Pons (tissue), 1 donor: ENCODE measurements at regions not wholly inside any gene's neighbourhood (a gene's known extent, or its start where the extent isn't known, plus 50 kb on each side); places are given as distances from the start of the nearest gene placed in this dataset.
"Not testable (repeated sequence)": the region's sequence is repeated elsewhere in the genome, so short reads cannot be mapped to it uniquely, and the experiment has no call there.

Experiments used
- DNase-seq: peaks from one replicate; pipeline ENCODE4 v3.0.0-alpha.2; 2016; ENCODE audit warnings: low spot score

DNA sequence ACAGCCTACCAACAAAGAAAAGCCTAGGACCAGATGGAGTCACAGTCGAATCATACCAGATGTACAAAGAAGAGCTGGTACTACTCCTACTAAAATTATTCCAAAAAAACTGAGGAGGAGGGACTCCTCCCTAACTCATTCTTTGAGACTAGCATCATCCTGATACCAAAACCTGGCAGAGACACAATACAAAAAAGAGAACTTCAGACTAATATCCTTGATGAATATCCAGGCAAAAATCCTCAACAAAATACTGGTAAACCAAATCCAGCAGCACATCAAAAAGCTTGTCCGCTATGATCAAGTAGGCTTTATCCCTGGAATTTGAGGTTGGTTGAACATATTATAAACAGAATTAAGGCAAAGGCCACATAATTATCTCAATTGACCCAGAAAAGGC, 900.4 kb upstream of the ARRDC3 start:
- no peak for DNase-seq

DNA sequence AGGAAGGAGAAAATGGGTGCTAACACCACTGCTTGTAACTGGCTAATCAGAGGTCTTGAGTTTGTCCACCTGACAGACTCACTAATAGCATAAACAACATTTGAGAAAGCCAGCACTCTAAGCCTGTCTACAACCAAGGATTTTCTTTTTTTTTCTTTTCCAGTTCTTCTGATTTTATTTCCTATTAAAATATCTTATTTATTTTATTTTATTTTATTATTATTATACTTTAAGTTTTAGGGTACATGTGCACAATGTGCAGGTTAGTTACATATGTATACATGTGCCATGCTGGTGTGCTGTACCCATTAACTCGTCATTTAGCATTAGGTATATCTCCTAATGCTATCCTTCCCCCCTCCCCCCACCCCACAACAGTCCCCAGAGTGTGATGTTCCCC, 888.6 kb upstream of the ARRDC3 start:
- DNase-seq = not testable (repeated sequence)

DNA sequence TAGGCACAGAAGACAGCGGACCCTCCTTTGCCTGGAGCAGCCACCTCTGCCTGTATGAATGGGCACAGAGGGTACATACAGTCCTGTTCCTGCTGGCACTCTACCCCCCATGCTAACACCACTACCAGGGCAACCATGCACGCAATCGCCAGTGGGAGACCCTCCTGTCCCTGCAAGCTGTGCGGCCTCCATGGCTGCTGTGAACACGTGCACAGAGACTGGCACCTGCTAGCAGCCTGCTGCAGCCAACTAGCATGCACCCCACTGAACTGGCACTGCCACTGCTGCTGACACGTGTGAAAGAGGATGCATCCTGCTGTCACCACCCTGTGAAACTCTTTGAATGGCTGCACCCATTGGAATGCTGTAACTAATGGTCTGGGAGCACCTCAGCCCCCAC, 885.2 kb upstream of the ARRDC3 start:
- DNase-seq = no peak

DNA sequence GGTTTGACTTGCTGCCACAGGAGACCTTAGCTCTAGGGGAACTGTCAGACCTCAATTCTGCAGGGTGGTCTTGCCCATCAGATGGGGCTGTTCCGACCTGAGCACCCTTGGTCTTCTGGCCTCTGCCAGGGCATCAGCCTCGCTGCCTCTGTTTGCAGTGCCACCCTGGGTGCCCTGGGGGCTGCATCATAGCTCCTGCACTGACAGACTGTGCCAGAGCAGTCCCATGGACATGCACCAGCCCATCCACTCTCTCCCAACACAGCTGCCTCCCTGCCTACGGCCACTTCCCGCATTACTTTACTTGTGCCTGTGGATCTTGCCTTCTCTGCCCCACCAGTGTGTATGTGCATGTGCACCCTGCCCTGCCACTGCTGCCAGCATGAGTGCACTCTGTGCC, 884.7 kb upstream of the ARRDC3 start:
- DNase-seq = no peak

DNA sequence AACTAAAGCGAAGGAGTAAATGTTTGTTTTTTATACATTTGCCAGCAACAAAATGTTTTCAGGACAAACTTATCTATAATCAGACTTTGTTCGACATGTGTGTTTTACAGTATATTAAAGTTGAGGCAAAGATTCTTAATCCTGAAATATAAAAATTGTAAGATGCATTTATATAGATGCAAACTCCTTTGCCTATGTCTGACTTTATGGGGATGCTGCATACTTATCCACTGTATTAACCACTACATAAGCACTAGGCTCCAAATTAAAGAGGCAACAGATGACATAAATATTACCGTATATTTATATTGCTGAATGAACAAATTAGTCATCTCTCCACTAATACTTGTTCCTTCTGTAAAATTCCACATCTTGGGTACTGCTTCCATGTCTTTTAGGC, 882.7 kb upstream of the ARRDC3 start:
- no peak for DNase-seq

DNA sequence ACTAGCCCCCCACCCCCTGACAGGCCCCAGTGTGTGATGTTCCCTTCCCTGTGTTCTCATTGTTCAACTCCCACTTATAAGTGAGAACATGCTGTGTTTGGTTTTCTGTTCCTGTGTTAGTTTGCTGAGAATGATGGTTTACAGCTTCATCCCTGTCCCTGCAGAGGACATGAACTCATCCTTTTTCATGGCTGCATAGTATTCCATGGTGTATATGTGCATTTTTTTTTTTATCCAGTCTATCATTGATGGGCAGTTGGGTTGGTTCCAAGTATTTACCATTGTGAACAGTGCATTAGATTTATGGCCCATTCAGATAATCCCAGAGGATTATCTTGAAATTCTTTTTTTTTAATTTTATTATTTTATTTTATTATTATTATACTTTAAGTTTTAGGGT, 872.5 kb upstream of the ARRDC3 start:
- DNase-seq = not testable (repeated sequence)

DNA sequence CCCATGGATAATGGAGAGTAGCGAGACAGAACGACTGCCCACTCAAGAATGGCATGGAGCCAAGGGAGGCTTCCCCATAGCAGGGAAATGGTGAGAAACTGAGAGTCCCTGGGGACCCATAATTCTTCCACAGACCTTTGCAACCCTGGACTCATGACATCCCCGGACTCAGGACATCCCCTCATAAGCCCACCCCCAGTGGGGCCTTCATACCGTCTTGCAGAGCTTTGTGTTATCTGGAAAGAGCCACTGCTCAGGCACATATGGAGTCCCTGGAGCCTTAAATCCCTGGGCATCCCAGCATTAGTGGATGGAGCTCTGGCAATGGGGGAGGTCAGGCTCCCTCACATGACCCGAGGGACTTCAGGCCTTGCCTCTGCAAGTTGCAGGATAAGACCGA, 865.4 kb upstream of the ARRDC3 start:
- DNase-seq = no peak

DNA sequence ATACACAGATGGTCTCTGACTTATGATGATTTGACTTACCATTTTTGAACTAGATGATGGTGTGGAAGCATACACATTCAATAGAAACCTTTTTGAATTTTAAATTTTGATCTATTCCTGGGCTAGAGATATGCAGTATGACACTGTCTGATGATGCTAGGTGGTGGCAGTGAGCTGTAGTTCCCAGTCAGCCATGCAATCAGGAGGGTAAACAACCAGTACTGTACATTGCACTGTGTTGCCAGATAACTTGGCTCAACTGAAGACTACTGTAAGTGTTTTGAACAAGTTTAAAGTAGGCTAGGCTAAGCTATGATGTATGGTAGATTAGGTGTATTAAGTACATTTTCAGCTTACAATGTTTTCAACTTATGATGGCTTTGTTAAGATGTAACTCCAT, 859.1 kb upstream of the ARRDC3 start:
- DNase-seq = no peak

DNA sequence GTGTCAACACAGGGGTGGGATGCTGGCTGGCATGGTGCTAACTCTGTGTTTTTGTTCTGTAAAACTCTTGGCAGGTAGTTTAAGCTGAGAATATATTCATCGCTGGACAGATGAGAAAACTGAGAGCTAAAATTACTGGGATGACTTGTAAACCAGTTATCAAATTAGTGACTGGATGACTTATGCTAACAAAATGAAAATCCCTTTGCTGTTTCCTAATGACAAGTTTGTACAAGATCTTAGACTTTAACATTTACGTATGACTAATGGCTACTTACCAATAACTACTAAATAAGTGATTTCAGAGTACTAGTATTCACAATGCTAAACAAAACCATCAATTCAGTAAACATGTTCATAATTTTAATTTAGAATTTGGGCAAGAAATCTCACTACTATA, 854.8 kb upstream of the ARRDC3 start:
- no peak for DNase-seq

DNA sequence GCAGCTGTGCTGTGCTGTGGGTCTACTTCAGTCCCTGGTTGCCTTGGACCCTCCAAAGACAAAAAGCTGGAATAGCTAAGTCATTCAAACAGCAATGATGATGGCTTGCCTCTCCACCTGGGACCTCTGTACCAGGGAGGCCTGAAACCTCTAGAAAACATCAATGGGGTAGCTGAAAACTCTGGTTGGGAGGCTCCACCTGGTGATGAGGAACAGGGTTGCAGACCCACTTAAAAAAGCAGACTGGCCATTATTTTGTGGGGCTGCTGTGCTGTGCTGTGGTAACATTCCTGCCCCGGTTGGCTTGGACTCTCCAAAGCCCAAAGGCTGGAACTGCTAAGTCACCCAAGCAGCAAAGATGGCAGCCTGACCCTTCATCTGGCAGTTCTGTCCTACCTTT, 839.3 kb upstream of the ARRDC3 start:
- DNase-seq = no peak

DNA sequence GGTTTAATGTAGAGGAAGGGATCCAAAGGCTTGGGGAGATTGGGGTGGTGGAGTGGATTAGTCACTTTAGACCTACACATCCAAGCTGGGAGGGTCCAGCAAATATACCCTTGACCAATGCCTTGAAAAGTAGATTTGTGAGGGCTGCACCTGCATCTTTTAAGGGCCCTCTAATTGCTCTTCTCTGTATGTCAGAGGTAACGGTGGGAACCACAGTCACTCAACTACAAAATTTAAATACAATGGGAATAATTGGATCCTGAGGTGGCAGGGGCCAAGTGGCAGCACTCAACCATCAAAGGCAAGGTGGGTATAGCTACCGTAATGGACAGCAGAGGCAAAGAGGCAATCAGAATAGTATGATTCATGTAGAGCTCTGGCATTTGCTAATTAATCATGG, 833.7 kb upstream of the ARRDC3 start:
- DNase-seq = not testable (repeated sequence)

DNA sequence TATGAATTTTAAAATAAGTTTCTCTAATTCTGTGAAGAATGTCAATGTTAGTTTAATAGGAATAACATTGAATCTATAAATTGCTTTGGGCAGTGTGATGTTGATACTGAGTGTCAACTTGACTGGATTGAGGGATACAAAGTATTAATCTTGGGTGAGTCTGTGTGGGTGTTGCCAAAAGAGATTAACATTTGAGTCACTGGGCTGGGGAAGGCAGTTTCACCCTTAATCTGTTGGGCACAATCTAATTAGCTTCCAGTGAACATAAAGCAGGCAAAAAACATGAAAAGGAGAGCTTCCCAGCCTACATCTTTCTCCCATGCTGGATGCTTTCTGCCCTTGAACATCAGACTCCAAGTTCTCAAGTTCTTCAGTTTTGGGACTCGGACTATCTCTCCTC, 832.0 kb upstream of the ARRDC3 start:
- DNase-seq = no peak

DNA sequence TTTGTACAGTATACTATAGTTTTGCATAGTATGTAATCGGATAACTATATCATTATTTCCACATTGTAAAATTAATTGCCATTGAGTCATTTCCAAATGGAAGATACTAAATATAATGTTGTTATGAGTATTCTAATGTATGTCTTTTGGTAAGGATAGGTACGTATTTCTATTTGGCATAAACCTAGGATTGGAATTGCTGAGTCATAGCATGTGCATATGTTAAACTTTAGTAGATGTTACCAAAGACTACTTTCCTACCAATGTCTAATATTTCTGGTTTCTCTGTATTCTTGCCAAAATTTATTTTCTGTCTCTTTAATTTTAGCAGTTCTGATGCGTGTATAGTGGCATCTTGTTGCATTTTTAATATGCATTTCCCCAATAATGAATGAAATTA, 825.1 kb upstream of the ARRDC3 start:
- DNase-seq = no peak

DNA sequence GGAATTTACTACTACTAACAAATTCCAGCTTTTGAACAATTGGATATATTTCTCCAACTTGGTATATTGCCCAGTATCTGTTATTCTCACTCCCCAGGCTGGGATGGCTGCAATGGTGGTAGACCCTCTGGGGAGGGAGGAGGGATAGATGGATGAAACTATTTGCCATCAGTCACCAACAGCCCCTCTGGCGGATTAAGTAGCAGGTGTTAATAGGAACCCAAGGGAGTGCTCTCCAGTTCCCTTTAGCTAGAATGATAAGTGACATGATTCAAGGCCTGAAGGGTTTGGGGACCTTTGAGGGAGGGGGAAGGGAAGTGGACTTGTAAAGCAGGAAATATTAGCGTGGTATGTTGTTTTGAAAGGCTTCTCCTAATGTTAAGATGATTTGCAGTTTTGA, 824.0 kb upstream of the ARRDC3 start:
- DNase-seq = no peak

DNA sequence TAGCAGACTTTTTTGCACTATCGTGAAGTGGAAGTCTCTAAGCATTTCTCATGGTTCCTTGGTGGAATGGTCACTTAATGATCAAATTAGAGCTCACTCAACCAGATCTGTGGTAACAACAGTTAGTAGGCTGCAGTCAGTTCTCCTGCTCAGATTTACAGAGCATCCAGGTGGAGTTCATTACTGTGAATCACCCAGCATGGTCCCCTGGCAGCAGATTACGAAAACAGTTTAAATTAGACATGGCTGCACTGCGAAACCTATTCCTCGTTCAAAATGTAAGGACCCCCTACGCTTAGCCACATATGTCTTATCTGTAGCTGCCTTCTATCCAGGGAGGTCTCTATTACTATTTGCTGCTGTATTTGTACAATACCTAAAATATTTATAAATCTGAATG, 823.6 kb upstream of the ARRDC3 start:
- DNase-seq = no peak

DNA sequence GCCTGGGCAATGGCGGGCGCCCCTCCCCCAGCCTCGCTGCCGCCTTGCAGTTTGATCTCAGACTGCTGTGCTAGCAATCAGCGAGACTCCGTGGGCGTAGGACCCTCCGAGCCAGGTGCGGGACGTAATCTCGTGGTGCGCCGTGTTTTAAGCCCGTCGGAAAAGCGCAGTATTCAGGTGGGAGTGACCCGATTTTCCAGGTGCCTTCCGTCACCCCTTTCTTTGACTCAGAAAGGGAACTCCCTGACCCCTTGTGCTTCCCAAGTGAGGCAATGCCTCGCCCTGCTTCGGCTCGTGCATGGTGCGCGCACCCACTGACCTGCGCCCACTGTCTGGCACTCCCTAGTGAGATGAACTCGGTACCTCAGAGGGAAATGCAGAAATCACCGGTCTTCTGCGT, 815.9 kb upstream of the ARRDC3 start:
- not testable (repeated sequence) for DNase-seq

DNA sequence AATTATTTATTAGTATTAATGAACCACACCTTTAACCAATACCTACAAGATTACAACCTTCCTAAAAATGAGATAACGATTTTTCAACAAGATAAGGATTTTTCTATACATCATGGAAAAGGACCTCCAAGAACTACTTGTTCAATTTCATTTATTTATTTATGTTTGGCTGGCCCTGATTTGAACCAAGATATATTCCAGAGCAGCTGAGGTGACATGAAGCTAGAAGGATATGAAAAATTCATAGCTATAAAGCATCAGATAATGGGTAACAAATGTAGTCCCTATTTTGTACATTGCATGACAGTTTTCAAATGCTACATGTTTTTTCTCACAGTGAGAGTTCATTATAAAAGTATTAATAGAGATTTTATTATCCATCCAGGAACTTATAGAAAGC, 798.5 kb upstream of the ARRDC3 start:
- DNase-seq = no peak

DNA sequence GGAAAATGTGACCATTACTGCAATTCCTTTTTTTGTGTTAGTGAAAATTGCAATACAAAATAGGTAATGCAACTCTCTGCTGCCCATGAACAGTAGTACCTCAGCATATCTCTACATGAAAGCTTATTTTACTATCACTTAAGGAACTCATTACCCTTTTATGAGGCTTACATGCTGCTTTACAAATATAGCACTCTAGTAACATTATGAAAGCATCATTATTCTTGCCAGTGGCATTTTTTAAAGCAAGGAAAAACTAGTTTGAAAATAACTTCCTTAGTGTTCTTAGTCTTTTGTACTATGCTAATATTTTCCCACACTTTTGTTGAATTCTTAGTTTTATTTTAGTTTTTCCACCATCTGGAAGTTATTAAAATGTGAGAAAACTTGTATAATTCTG, 797.3 kb upstream of the ARRDC3 start:
- DNase-seq = no peak

DNA sequence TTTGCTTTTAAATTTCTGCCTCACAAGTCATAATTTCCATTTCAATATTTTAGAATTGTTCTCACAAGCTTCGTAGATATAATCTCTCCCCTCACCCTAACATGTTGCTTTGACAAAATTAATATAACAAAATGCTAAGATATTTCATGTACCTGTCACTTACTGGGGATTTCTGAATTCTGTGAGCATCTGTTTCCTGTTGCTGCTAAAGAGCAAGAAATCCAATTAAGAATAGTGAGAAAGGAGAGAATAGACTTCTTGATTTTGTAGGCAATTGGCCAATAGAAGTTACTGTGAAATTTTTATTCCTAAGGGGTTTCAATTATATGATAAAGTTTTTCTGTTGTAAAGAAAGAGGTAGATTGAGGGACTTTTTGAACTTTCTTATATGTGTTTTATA, 796.5 kb upstream of the ARRDC3 start:
- no peak for DNase-seq

DNA sequence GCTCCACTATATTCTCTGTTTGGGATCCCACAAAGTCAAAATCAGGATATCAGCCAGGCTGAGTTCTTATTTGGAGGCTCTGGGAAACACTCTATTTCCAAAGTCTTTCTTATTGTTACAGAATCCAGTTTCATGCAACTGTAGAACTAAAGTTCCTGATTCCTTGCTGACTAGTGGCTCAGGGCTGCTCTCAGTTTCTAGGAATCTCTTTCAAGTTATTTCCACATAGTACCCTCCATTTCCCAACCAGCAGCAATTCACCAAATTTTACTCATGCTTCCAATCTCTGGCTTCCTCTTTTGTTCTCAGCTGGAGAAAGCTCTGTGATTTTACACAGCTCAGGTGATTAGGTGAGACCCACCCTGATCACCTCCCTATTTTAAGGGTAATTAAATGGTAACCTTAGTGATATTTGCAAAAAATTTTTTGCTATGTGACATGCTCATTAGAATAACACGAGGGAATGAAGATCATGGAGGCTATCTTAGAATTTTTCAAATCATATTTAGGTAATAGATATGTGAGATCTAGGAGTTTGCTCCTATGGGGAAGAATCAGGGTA, 794.9 kb upstream of the ARRDC3 start:
- no peak for DNase-seq

DNA sequence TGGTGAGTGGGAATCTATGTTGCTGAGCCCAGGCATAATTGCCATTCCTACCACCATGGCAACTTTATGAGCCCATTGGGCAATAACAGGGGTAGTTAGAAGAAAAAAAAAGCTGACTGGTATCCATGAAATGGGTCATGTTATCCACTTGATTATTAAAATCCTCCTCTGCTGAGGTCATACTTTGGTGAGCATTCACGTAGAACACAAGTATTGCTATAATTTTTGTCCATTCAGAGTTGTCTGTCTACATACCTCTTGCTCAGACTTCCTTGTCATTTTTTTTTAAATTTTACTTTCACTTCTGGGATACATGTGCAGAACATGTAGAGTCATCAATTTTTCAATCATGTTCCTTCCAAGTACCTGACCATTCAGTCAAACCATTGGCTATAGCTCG, 780.8 kb upstream of the ARRDC3 start:
- no peak for DNase-seq

DNA sequence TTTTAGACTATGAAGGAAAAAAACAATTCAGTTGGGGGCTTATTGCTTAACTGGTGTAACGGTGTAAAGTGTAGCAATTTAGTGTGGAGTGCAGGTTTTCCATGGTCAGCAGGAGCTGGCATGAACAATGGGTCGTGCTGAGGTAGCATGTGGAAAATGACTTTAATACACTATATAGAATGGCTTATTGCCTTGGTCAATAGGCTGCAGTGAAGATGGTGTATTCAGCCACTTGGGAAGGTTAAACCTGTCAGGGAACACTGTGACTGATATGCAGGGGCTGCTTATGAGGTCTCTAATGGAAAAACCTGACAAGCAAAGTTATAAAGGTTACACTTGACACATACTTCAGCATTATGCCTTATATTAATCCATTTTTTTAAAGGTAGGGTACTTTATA, 764.7 kb upstream of the ARRDC3 start:
- DNase-seq = no peak

DNA sequence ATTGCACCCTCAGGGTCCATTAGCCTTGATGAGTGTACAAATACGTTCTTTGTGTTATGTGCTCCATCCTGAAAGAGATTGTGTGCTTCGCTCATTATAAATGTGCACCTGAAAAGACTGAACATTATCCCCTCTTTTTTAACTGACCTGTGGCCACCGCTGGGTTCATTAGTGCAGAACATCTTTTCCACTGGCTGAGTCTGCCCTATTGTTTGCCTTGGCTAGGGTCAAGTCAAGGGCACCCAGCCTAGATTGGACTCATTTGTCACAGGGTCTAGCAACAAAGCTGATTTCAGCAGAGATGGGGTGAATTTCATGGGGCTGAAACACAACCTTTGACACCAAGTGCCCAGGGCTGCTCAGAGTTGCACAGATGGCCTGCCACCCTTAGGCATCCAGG, 764.1 kb upstream of the ARRDC3 start:
- no peak for DNase-seq

DNA sequence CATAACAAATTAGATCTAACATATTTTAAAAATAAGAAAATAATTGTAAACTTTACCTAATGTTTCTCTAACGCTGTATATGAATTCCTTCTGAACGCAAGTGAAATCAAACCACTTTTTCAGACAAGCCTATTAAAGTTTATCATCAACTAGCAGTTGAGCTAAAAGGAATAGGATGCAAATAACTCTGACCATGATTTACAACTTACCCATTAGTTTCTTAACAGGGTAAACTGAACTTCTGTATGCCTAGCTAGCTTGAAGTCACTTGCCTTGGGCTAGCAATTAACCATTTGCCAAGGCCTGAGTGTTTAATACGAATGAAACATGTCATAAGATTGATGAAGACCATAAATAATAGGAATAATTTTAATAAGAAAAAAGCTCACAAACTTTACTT, 762.7 kb upstream of the ARRDC3 start:
- no peak for DNase-seq

DNA sequence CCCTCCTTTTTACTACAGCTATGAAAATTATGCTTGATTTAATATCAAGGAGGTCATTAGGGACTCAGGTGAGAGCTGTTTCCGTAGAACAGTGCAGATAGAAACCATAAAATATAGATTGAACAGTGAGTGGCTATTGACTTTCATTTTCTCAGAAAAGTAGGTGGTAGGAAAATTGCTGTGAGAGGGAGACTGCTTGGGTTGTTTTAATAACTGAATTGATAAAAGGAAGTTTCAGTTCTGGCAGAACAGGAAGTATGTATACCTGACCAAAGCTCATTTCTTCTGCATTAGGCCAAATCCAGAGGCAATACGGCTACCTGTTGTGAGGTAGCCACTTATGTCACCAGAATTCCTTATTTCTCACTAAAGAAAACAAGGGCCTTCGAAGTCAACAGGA, 761.7 kb upstream of the ARRDC3 start:
- no peak for DNase-seq
